ENCODE measurements at regions not wholly inside any gene's neighbourhood (a gene's known extent, or its start where the extent isn't known, plus 50 kb on each side); places are given as distances from the start of the nearest gene placed in this dataset.

GRCh38 chr13:40043764-40044163 lies 388.3 kb downstream of the COG6 start:
- TF ChIP-seq CTCF (IDR thresholded peaks at IDR 0.05): no peak
- TF ChIP-seq EZH2 (IDR thresholded peaks at IDR 0.05): no peak
